Left lung (tissue), 4 donors: ENCODE measurements at regions not wholly inside any gene's neighbourhood (a gene's known extent, or its start where the extent isn't known, plus 50 kb on each side); places are given as distances from the start of the nearest gene placed in this dataset.

Experiments used
- ATAC-seq: fragments of 200-7000 bp; cut with Tn5 transposase; one replicate; pipeline ENCODE4 v1.9.1; 2020; ENCODE audit warnings: moderate library complexity
- DNase-seq, 4 donors: peaks; one replicate each; pipeline ENCODE4 v3.0.0-alpha.2; 2013 to 2020
- H3K27ac ChIP-seq, 2 donors: fragments of 200-600 bp; sonication (generic) in 1 of 2; one replicate each; pipeline versions ENCODE4 v1.5.0 to v1.8.0; 2020 to 2021
- H3K27me3 ChIP-seq, 2 donors: fragments of 200-600 bp; sonication (generic) in 1 of 2; one replicate each; pipeline versions ENCODE4 v1.5.0 to v1.8.0; 2020 to 2021
- H3K36me3 ChIP-seq, 2 donors: fragments of 200-600 bp; sonication (generic) in 1 of 2; one replicate each; pipeline versions ENCODE4 v1.5.0 to v1.8.0; 2020 to 2021
- H3K4me1 ChIP-seq, 2 donors: fragments of 200-600 bp; one replicate each; pipeline ENCODE4 v1.8.0; 2021
- H3K4me3 ChIP-seq, 2 donors: fragments of 200-600 bp; sonication (generic) in 1 of 2; one replicate each; pipeline versions ENCODE4 v1.5.0 to v1.8.0; 2020 to 2021; ENCODE audit warnings: mild to moderate bottlenecking in 1 of 2
- H3K9me3 ChIP-seq, 2 donors: fragments of 200-600 bp; sonication (generic) in 1 of 2; one replicate each; pipeline versions ENCODE4 v1.5.0 to v1.8.0; 2020 to 2021
- CTCF ChIP-seq, 2 donors: fragments of 200-600 bp; sonication (generic) in 1 of 2; IDR thresholded peaks; one replicate each; pipeline versions ENCODE4 v1.5.0 to v1.8.0; 2021; ENCODE audit warnings: antibody characterized with exemption in 2 of 2
- intact Hi-C, 2 donors: fragments of 100-400 bp; cut with DNase I; formaldehyde crosslinking; loops; one replicate each; pipeline versions ENCODE4 v1.11.2 to v1.14.2; 2022
- donor health status: DM: no; HTN: yes; CAD: no.
- donor health status: DM: no; HTN: no; CAD: no.

GRCh38 chr20:51199920-51200319 lies 177.0 kb upstream of the KCNG1 start:
- no peak for DNase-seq
- ATAC-seq = no peak
- no peak for TF ChIP-seq CTCF (IDR thresholded peaks at IDR 0.05)
- no peak overlapping the region for H3K27ac ChIP-seq
- intact Hi-C loops = no loop called here
- H3K9me3 ChIP-seq = no peaks in the 10 kb centered on the region
- H3K4me1 ChIP-seq = no peaks in the 10 kb centered on the region
- H3K36me3 ChIP-seq = no peaks in the 10 kb centered on the region
- H3K27me3 ChIP-seq = peaks cover 0 to 23% of the 10 kb centered on the region in 2 donors
- no peak overlapping the region for H3K4me3 ChIP-seq

DNA sequence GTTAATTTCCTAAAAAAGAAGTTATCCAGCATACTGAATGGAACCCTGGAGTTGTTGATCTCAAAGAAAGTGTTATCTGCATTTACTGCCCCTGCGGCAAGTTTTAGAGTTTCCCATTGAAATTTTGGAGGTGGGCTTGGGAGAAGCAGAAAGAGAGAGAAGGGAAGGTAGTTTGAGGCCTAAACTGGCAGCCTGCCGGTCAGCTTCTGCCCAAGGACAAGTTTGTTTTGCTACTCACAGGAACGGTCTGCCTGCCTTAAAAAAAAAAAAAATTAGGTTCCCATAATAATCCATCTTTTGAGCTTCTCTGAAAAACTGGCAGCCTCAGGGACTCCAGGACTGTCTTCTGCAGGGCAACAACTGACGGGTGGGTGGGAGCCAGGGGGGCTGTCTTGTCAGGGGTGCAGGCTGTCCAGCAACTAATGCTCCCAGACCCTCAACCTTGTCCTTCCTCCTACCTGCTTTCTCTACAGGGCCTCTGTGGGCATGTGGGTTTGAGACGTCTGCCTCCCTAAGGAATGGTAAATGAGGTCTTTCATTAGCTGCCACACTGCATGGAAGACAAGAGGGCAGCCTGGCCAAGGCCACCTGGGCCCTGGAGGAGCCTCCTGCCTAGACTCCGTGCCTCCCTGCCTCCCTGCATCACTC lies 176.1 kb upstream of the KCNG1 start:
- DNase-seq = no peak
- H3K4me1 ChIP-seq = no peaks in the 10 kb centered on the region
- peaks cover 0 to 23% of the 10 kb centered on the region in 2 donors for H3K27me3 ChIP-seq
- TF ChIP-seq CTCF (IDR thresholded peaks at IDR 0.05) = no peak
- ATAC-seq = no peak
- no peak overlapping the region for H3K27ac ChIP-seq
- H3K36me3 ChIP-seq = no peaks in the 10 kb centered on the region
- no peaks in the 10 kb centered on the region for H3K9me3 ChIP-seq
- intact Hi-C loops = no loop called here
- no peak overlapping the region for H3K4me3 ChIP-seq

- H3K27ac ChIP-seq = no peak overlapping the region
- no peaks in the 10 kb centered on the region for H3K4me1 ChIP-seq
- DNase-seq (no peak), ATAC-seq (no peak)
- H3K27me3 ChIP-seq = peaks cover 0 to 20% of the 10 kb centered on the region in 2 donors
- no peaks in the 10 kb centered on the region for H3K36me3 ChIP-seq
- TF ChIP-seq CTCF (IDR thresholded peaks at IDR 0.05) = no peak
- intact Hi-C loops = no loop called here
- no peaks in the 10 kb centered on the region for H3K9me3 ChIP-seq
- no peak overlapping the region for H3K4me3 ChIP-seq
Observed at GRCh38 chr20:51198238-51198637, 175.3 kb upstream of the KCNG1 start.

GRCh38 chr20:51196991-51197651 lies 174.2 kb upstream of the KCNG1 start:
- intact Hi-C loops = no loop called here
- no peak for TF ChIP-seq CTCF (IDR thresholded peaks at IDR 0.05)
- H3K9me3 ChIP-seq = no peaks in the 10 kb centered on the region

GRCh38 chr20:51195990-51196389 lies 173.1 kb upstream of the KCNG1 start:
- H3K27me3 ChIP-seq = peaks cover 0 to 14% of the 10 kb centered on the region in 2 donors
- DNase-seq (no peak), ATAC-seq (no peak)
- H3K4me1 ChIP-seq = no peaks in the 10 kb centered on the region
- no peak for TF ChIP-seq CTCF (IDR thresholded peaks at IDR 0.05)
- intact Hi-C loops = no loop called here
- H3K27ac ChIP-seq = no peak overlapping the region
- no peaks in the 10 kb centered on the region for H3K36me3 ChIP-seq
- H3K4me3 ChIP-seq = no peak overlapping the region
- no peaks in the 10 kb centered on the region for H3K9me3 ChIP-seq

More at GRCh38 chr20:51196991-51197651, 174.2 kb upstream of the KCNG1 start:
- H3K36me3 ChIP-seq = no peaks in the 10 kb centered on the region
- H3K4me3 ChIP-seq = no peak overlapping the region
- peaks cover 0 to 14% of the 10 kb centered on the region in 2 donors for H3K27me3 ChIP-seq
- H3K4me1 ChIP-seq = no peaks in the 10 kb centered on the region
- ATAC-seq (no peak), DNase-seq (no peak)
- H3K27ac ChIP-seq = no peak overlapping the region
